ENCODE measurements at regions not wholly inside any gene's neighbourhood (a gene's known extent, or its start where the extent isn't known, plus 50 kb on each side); places are given as distances from the start of the nearest gene placed in this dataset.
A peak's percentile ranks its signal among the peaks of the same experiment; 100 is the strongest.
"Not testable (repeated sequence)": the region's sequence is repeated elsewhere in the genome, so short reads cannot be mapped to it uniquely, and the experiment has no call there.

DNA sequence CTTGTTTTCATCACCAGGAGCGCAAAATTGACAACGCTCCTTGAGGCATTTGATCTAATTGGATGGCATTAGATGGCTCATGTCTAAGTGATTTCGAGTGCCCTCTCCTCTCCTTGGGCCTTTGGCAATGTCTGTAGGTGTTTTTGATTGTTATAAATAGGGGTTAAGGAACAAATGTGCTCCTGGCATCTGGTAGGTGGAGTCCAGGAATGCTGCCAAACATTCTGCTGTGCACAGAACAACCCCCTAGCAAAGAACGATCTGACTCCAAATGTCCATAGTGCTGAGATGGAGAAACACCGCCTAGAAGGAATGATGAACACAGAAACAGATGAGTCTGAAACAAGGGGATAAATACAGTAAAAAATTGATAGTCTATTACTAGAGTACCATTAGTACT, 68.0 kb upstream of the C1QTNF9B start:
- Mint-ChIP-seq H3K36me3 (no peaks in the 10 kb centered on the region), H3K27ac (peak overlapping the region; percentile 91), H3K9me3 (no peaks in the 10 kb centered on the region), H3K4me1 (peaks cover 57% of the 10 kb centered on the region), H3K4me3 (no peak overlapping the region), H3K27me3 (no peaks in the 10 kb centered on the region)
- CTCF ChIA-PET: no interaction called here
- no peak for DNase-seq

DNA sequence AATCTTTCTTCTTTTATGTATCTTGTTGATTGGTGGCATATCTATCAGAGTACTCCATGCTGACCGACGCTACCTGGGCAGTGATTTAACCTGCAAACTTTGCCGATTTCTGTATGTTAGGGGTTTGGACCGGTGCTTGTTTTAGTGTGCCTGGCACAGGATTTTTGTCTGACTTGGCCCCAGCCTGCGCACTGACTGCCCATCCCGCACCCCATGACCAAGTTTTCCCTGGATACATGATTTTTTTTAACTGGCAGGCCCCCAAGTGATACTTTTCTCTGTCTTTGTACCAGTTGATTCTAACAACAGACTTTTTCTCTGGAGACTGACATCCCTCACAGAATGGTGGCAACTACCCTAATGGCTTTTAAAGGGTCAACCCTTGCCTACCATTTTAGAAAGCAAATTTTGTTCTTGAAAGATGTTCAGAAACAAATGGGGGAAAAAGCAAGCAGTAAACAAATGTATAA, 69.0 kb upstream of the C1QTNF9B start:
- CTCF ChIA-PET: interaction anchor here (1.0 to 1.3 kb wide), 2 partner anchors 8 to 45 kb away, joined by 4 read pairs; no protein-coding TSS in a partner anchor
- Mint-ChIP-seq H3K36me3 (no peaks in the 10 kb centered on the region), H3K4me3 (peak overlapping the region; percentile 66), H3K27me3 (no peaks in the 10 kb centered on the region), H3K27ac (peak overlapping the region; percentile 91), H3K9me3 (no peaks in the 10 kb centered on the region), H3K4me1 (peaks cover 52% of the 10 kb centered on the region)
- no peak for DNase-seq

DNA sequence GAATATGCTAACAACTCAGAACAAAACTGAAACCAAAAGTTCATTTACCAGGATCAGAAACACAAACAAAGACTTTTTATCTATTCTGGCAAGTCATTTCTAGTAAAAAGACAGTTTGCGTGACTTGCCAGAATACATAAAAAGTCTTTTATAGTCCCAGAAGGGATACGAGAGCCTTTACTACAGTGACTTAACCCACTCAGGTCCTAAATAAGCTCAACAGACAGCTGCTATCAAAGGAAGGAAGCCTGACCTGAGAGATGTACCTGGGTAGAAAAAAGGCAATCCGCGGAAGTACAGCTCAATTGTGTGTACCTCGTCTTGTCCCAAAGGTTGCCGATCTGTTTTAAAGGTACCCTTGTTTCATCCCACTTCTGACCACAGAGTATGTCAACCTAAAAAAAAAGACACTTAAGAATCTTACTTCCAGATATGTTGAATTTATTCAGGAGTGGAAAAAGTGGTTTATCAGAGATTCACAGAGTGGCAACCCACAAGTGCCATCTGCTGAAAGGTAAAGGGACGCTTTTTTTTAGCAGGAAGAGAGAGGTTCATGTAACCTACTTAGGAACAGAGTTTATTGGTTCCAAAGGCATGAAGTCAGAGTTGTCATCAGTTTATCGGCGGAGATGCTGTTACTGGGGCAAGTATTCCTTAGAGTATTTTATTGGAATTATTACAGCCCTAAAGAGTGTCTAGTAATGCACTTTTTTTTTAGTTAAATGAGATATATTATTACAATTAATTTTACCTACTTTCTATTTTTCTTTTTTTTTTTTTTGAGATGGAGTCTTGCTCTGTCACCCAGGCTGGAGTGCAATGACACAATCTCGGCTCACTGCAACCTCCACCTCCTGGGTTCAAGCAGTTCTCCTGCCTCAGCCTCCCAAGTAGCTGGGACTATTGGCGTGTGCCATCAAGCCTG, 69.7 kb upstream of the C1QTNF9B start:
- Mint-ChIP-seq H3K4me1 (peaks cover 52% of the 10 kb centered on the region), H3K36me3 (no peaks in the 10 kb centered on the region), H3K27ac (peak overlapping the region; percentile 91), H3K9me3 (no peaks in the 10 kb centered on the region), H3K4me3 (peak overlapping the region; percentile 66), H3K27me3 (no peaks in the 10 kb centered on the region)
- DNase-seq: peak; percentile 47
- CTCF ChIA-PET: interaction anchor here (0.7 to 1.3 kb wide), 3 partner anchors 9 to 54 kb away, joined by 3 to 4 read pairs (median 4); no protein-coding TSS in a partner anchor

DNA sequence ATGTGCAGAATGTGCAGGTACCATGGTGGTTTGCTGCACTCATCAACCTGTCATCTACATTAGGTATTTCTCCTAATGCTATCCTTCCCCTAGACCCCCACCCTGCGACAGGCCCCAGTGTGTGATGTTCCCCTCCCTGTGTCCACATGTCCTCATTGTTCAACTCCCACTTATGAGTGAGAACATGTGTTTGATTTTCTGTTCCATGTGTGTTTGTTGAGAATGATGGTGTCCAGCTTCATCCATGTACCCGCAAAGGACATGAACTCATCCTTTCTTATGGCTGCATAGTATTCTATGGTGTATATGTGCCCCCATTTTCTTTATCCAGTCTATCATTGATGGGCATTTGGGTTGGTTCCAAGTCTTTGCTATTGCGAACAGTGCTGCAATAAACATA, 70.5 kb upstream of the C1QTNF9B start:
- DNase-seq: not testable (repeated sequence)

DNA sequence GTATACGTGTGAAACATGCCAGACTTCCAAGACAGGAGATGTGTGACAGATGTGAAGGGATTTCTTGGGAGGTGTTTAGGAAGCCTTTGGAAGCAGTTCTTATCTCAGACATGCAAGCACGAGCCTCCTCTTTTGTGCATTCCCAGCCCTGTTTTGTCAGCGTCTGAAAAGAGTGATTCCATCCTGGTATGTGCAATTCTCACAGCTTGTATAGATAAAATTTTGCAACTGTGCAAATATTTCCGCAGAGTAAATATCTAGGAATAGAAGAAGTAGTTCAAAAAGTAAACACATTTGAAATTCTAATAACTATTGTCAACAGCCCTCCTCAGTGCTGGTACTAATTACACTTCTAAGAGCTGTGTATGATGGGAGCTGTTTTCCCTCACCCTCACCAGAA, 72.3 kb upstream of the C1QTNF9B start:
- no peak overlapping the region for H3K27ac Mint-ChIP-seq
- H3K9me3 Mint-ChIP-seq: no peaks in the 10 kb centered on the region
- no peaks in the 10 kb centered on the region for H3K36me3 Mint-ChIP-seq
- H3K4me1 Mint-ChIP-seq: peaks cover 36% of the 10 kb centered on the region
- H3K4me3 Mint-ChIP-seq: no peak overlapping the region
- CTCF ChIA-PET: interaction anchor here (0.6 kb wide), 1 partner anchor 9 kb away, joined by 3 read pairs; no protein-coding TSS in a partner anchor
- no peak for DNase-seq
- no peaks in the 10 kb centered on the region for H3K27me3 Mint-ChIP-seq

More for the DNA sequence above, 70.5 kb upstream of the C1QTNF9B start:
- H3K27ac Mint-ChIP-seq: peak overlapping the region; percentile 91
- H3K27me3 Mint-ChIP-seq, H3K9me3 Mint-ChIP-seq, H3K36me3 Mint-ChIP-seq: not testable (repeated sequence)
- CTCF ChIA-PET: interaction anchor here (0.7 to 1.0 kb wide), 2 partner anchors 46 to 53 kb away, joined by 3 to 5 read pairs; no protein-coding TSS in a partner anchor
- peaks cover 52% of the 10 kb centered on the region for H3K4me1 Mint-ChIP-seq
- peak overlapping the region; percentile 62 for H3K4me3 Mint-ChIP-seq

DNA sequence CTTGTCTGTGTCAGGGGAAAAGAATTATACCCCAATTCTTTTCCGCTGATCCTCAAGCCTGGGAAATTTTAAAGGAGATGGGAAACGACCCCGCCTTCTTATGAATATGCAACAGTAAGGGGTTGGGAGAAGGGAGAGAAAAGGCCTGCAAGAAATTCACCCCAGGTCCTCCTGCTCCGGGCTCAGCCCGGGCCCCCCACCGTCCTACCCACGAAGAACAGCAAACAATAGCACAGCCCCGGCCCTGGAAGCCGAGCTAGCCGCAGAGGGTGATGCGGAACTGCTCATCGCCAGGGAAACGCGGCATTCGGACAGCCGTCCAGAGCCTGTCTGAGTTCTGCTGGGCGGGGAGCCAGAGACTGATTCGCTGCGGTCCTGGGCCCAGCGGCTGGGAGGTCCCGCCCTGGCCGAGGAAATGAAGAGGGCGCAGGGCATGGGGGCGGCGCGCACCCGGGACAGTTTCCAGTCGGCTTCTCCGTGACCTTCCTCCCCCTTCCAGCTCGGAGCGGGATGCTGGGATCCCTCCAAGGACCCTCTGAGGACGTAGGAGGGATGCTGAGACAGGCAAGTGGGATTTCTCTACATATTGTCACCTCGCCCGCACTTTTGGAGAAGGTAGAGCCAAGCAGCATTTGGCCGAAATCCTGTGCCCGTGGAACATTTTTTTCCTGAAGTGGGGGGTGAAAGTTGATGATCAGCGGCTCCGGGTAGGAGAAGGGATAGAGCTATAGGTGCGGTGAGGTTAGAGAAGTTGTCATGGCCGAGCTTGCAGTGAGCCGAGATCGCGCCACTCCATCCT, 82.3 kb upstream of the C1QTNF9B start:
- Mint-ChIP-seq H3K4me1 (peaks cover 17% of the 10 kb centered on the region), H3K27ac (no peak overlapping the region), H3K4me3 (peak overlapping the region; percentile 76), H3K9me3 (no peaks in the 10 kb centered on the region), H3K36me3 (no peaks in the 10 kb centered on the region), H3K27me3 (peaks cover 42% of the 10 kb centered on the region)
- CTCF ChIA-PET: interaction anchor here (0.9 to 1.5 kb wide), 2 partner anchors 20 to 58 kb away, joined by 3 to 4 read pairs; no protein-coding TSS in a partner anchor
- peak; percentile 54 for DNase-seq

DNA sequence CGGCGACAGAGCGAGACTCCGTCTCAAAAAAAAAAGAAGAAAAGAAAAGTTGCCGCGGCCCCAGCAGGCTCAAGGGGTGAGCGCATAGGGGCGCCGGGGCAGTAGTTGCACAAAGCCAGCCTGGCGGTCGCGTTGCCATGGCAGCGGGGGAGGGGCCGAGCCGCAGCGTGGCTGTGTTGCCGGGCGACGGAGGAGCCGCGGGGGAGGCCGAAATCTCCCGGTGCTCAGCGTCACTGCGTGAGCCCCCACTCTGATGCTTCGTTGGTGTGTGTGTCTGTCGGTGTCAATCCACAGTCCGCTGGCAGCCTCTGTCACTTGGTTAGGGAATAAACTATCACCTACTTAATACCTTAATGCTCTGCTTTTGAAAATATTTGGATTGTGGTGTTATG, 82.9 kb upstream of the C1QTNF9B start:
- CTCF ChIA-PET: interaction anchor here (0.7 to 0.9 kb wide), 2 partner anchors 21 to 87 kb away, joined by 4 read pairs; no protein-coding TSS in a partner anchor
- H3K4me3 Mint-ChIP-seq: peak overlapping the region; percentile 76
- no peaks in the 10 kb centered on the region for H3K9me3 Mint-ChIP-seq
- no peaks in the 10 kb centered on the region for H3K36me3 Mint-ChIP-seq
- H3K27ac Mint-ChIP-seq: peak overlapping the region; percentile 49
- H3K4me1 Mint-ChIP-seq: peaks cover 17% of the 10 kb centered on the region
- H3K27me3 Mint-ChIP-seq: peaks cover 46% of the 10 kb centered on the region
- peak; percentile 91 for DNase-seq

DNA sequence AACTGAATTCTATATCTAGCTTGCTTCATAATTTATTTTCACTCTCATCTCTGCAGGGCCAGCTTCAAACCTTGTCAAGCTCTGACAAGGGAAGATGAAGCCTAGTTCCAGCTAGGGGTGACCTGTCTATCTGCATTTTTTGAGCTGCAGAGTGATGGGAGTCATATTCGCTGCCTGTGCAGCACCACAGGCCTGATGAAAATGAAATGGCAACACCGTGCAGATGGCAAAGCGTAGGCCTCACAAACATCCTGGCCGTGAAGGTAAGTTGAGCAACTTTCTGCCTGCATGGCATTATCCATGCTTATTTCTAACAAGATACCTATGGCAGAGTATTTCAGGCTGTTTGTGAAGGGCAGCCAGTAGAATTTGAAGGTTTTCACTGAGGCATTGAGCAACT, 86.4 kb upstream of the C1QTNF9B start:
- Mint-ChIP-seq H3K27ac (no peak overlapping the region), H3K9me3 (no peaks in the 10 kb centered on the region), H3K27me3 (peaks cover 42% of the 10 kb centered on the region), H3K4me1 (peaks cover 17% of the 10 kb centered on the region), H3K4me3 (no peak overlapping the region), H3K36me3 (no peaks in the 10 kb centered on the region)
- CTCF ChIA-PET: interaction anchor here (1.3 kb wide), 1 partner anchor 61 kb away, joined by 3 read pairs; no protein-coding TSS in a partner anchor
- DNase-seq: no peak

DNA sequence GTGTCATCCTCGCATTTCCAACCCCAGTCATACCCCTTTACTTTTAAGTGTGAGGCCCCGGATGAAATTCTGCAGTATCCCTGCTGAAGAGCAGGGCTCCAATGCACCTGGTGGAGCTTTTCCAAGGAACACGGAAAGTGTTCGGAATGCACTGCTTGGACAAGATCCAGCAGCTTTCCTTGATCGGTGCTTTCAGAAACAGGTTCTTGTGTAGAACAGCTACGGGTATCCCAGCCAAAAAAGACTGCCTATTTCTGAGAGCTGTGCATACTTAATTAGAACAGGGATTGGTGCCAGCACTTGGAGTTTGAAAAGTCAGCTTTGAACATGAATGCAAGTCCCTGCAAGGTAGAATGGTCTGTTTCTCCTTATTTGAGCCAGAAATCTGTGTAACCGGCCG, 87.2 kb upstream of the C1QTNF9B start:
- DNase-seq: no peak
- Mint-ChIP-seq H3K9me3 (no peaks in the 10 kb centered on the region), H3K36me3 (no peaks in the 10 kb centered on the region), H3K27ac (no peak overlapping the region), H3K27me3 (peaks cover 35% of the 10 kb centered on the region), H3K4me3 (no peak overlapping the region), H3K4me1 (peaks cover 9% of the 10 kb centered on the region)
- CTCF ChIA-PET: no interaction called here

DNA sequence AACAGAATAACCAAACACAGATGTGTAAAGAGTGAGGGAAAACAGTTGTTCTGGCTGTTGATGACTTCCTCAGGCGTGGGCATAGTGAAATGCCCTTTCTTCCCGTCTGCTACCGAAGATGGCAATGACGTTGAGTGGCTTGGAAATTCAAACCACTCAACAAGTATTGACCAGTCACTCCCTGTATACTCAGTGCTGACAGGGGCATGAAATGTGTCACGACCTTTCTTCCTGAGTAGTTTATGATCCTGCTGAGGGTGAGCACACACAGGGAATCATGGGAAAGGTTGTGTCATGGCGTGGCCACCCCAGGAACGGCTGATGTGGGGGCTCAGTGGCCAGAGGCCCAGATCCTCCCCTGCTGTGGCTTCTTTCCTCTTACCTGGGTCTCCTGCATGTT, 87.8 kb upstream of the C1QTNF9B start:
- CTCF ChIA-PET: no interaction called here
- H3K27me3 Mint-ChIP-seq: peaks cover 35% of the 10 kb centered on the region

DNA sequence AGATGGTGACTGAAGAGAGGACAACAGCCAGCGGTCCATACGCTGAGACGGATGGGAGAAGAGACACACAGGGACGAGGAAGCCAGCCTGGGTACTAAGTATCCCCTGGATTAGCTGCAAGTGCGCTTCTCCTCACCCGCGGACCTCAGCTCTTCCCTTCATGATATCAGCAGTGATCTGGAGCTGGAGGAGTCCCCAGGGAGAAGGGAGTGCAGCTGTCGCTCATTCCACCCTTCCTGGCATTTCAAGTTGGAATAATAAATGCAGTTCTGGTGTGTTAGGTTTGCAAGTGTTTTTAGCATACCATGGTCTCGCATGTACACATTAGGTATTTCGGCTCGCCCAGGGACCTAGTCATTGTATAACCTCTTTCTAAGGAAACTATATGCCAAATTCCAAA, 88.5 kb upstream of the C1QTNF9B start:
- no peaks in the 10 kb centered on the region for H3K4me1 Mint-ChIP-seq
- DNase-seq: no peak
- CTCF ChIA-PET: no interaction called here
- no peaks in the 10 kb centered on the region for H3K36me3 Mint-ChIP-seq
- peaks cover 36% of the 10 kb centered on the region for H3K27me3 Mint-ChIP-seq
- no peak overlapping the region for H3K4me3 Mint-ChIP-seq
- H3K9me3 Mint-ChIP-seq: no peaks in the 10 kb centered on the region
- H3K27ac Mint-ChIP-seq: no peak overlapping the region

More for the DNA sequence above, 87.8 kb upstream of the C1QTNF9B start:
- DNase-seq: no peak
- Mint-ChIP-seq H3K4me1 (peaks cover 4% of the 10 kb centered on the region), H3K27ac (no peak overlapping the region), H3K4me3 (no peak overlapping the region), H3K9me3 (no peaks in the 10 kb centered on the region), H3K36me3 (no peaks in the 10 kb centered on the region)

DNA sequence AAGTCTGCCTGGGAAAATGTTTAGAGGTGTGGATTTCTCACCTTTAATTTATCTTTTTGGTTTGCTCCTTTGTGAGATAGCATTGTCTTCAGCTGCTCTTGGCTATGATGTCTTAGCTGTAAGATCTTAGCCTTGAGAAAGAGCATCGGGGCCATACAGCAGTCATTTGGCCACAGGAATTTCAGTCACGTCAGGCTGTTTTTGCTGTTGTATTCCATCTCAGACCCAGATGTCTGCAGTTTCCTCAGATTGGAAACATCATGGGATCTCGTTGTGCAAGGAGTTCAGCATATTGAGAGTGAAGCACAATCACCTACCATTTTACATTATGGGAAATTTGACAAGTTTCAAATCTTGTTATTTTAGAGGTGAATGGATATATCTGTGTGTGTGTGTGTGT, 89.3 kb upstream of the C1QTNF9B start:
- Mint-ChIP-seq H3K4me1 (no peaks in the 10 kb centered on the region), H3K27me3 (peaks cover 43% of the 10 kb centered on the region), H3K36me3 (no peaks in the 10 kb centered on the region), H3K4me3 (no peak overlapping the region), H3K9me3 (no peaks in the 10 kb centered on the region), H3K27ac (no peak overlapping the region)
- DNase-seq: no peak
- CTCF ChIA-PET: interaction anchor here (1.1 kb wide), 1 partner anchor 26 kb away, joined by 5 read pairs; no protein-coding TSS in a partner anchor

DNA sequence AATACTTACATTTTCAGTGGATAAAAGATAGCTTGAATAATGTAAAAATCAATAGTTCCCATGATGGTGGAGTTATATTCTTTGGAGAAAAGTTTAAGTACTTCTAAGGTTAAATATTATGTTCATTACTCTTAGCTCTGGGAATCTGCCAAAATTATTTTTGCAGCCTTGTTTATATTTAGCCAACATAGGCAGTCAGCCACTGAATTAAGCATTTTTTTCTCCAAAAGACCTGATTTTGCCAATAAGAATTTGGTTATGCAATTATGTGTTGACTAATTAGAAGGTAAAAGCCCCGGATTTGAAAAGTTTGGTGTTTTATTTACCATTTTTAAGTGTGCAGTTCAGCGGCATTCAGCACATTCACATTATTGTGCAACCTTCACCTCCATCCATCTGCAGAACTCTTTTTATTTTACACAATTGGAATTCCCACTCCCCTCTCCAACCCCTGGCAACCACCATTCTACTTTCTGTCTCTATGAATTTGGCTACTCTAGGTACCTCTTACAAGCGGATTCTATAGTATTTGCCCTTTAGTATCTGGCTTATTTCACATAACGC, 90.1 kb upstream of the C1QTNF9B start:
- Mint-ChIP-seq H3K27ac (no peak overlapping the region), H3K9me3 (no peaks in the 10 kb centered on the region), H3K4me3 (no peak overlapping the region), H3K4me1 (no peaks in the 10 kb centered on the region), H3K27me3 (peaks cover 45% of the 10 kb centered on the region), H3K36me3 (no peaks in the 10 kb centered on the region)
- no peak for DNase-seq
- CTCF ChIA-PET: interaction anchor here (1.1 kb wide), 1 partner anchor 26 kb away, joined by 5 read pairs; no protein-coding TSS in a partner anchor

Measured in activated naive CD4-positive, alpha-beta T cell treated with anti-CD3 and anti-CD28 coated beads, Interleukin-2, amount 10 ng/mL, durations not matched to agents 7 days and 5 days (primary cell).